GM18526 (cell line): ENCODE measurements at regions not wholly inside any gene's neighbourhood (a gene's known extent, or its start where the extent isn't known, plus 50 kb on each side); places are given as distances from the start of the nearest gene placed in this dataset.
A peak's percentile ranks its signal among the peaks of the same experiment; 100 is the strongest.

Experiments
- POLR2A ChIP-seq: IDR thresholded peaks from 3 replicates; pipeline ENCODE4 v1.6.1; 2011; ENCODE audit not compliant: insufficient read length; ENCODE audit errors: extremely low read depth

DNA sequence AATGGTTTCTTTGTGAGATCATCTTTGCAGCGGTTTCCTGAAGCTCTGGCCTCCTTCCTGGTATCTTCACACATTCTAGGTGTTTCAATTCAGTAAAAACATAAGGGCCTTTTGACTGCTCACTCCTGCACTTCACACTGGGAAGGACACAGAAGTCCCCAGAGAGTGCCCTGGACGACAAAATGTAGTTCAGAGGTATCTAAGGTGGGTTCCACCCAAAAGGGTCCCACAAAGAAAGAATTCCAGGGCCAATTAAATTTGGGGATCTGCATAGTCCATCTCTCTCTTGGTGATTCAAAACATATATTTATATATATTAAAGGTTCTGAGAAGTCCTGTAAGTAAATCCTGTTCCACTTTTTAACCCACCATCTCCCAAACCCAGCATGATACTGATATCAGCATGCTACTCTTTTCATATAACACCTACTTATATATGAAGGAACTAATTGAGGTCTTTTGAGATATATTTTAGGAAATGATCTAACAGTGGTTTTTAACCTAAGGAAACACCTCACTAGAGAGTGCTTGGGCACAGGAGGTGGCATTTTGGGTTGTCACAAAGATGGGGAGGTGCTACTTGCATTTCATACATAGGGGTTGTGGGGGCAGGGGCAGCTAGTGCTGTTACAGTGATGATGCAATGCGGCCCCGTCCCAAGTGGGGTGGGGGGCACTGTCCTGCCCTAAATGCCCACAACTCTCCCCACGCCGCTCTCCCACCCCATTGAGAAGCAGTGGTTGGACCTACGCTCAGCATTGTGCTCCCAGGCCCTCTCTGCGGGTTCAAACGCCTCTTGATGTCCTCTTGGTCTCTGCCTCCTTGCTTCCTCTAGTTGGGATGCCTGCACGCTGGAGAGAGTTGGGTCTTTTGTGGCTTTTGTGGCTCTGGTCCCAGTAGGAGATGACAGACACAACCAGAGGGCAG lies 109.4 kb downstream of the ARF6 start:
- peak; percentile 34 for TF ChIP-seq POLR2A

GRCh38 chr14:50002926-50003212 lies 110.0 kb downstream of the ARF6 start:
- no peak for TF ChIP-seq POLR2A

- peak; percentile 81 for TF ChIP-seq POLR2A
Observed at GRCh38 chr14:50003213-50004021, 110.5 kb downstream of the ARF6 start.

GRCh38 chr14:50006141-50006540 lies 110.2 kb downstream of the VCPKMT start:
- TF ChIP-seq POLR2A: no peak

- no peak for TF ChIP-seq POLR2A
Observed at GRCh38 chr14:50007123-50007903, 109.1 kb downstream of the VCPKMT start.

GRCh38 chr14:50008562-50008961 lies 107.8 kb downstream of the VCPKMT start:
- no peak for TF ChIP-seq POLR2A

- no peak for TF ChIP-seq POLR2A
Observed at GRCh38 chr14:50008974-50009373, 107.4 kb downstream of the VCPKMT start.

DNA sequence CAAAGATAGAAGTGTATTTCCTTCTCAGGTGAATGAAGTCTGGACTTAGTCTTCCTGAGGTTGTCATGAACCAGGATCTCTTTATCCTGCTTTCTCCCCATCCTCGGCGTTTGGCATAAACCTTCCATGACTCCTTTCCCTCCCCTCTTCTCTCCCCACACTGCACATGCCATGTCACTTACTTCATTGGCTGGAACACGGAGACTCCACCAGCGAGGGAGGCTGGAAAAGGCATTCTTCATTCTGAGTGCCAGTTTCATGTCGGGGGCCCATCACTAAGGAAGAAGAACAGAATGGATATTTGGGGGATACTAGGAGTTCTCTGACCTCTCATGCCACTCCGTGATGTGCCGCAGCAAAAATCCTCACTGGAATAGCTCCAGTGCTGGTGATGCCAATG lies 105.6 kb downstream of the VCPKMT start:
- TF ChIP-seq POLR2A: no peak

- TF ChIP-seq POLR2A: no peak
Observed at GRCh38 chr14:50011242-50011641, 105.1 kb downstream of the VCPKMT start.

GRCh38 chr14:50012644-50013043 lies 103.7 kb downstream of the VCPKMT start:
- TF ChIP-seq POLR2A: no peak

- no peak for TF ChIP-seq POLR2A
Observed at GRCh38 chr14:50013198-50013918, 103.0 kb downstream of the VCPKMT start.

- TF ChIP-seq POLR2A: no peak
Observed at GRCh38 chr14:50013934-50014333, 102.4 kb downstream of the VCPKMT start.

DNA sequence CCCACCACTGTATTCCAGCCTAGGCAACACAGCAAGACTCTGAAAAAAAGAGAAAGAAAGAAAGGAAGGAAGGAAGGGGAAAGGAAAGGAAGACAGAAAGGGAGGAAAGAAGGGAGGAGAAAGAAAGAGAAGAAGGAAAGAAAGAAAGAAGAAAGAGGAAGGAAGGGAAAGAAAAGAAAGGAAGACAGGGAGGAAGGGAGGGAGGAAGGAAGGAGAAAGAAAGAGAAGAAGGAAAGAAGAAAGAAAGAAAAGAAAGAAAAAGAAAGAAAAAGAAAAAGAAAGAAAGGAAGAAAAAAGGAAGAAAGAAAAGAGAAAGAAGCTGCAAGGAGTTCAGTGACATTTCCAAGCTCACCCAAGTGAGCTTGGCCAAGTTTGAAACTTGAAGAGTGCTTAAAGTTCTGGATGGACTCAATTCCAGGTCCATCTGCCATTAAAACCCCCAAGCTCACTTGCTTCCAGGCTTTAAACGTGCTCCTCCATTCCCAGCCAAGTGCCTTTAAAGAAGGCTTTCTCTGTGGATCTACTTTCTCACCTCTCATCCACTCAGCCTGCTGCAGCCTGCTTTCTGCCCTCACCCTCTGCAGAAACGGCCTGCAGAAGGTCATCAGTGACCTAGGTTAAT lies 101.5 kb downstream of the VCPKMT start:
- TF ChIP-seq POLR2A: no peak

DNA sequence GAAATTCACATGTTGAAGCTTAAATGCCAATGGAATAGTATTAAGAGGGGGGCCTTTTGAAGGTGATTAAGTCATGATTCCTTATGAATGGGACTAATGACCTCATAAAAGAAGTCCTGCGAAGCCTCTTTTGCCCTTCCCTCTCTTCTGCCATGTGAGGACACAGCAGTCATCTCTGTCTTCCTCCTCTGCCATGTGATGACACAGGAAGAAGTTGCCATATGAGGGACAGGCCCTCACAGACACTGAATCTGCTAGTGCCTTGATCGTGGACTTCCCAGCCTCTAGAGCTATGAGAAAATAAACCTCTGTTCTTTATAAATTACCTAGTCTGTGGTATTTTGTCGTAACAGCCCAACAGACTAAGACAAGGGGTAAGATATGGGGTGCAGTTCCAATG lies 100.7 kb downstream of the VCPKMT start:
- TF ChIP-seq POLR2A: no peak
